Mesenchymal stem cell (in vitro differentiated cells and primary cell): ENCODE measurements at regions not wholly inside any gene's neighbourhood (a gene's known extent, or its start where the extent isn't known, plus 50 kb on each side); places are given as distances from the start of the nearest gene placed in this dataset.

Experiments used
- DNase-seq: peaks from one replicate; pipeline ENCODE4 v3.0.0-alpha.2; 2013
- H2AFZ ChIP-seq: one replicate; pipeline ENCODE4 v1.6.1; 2013; ENCODE audit warnings: low read depth, mild to moderate bottlenecking, control low read depth, inconsistent platforms, low read length, moderate library complexity
- H2AK5ac ChIP-seq: 2 replicates; pipeline ENCODE4 v1.6.1; 2013; ENCODE audit warnings: low read length, moderate library complexity, mild to moderate bottlenecking, inconsistent platforms; ENCODE audit not compliant: severe bottlenecking
- H2BK120ac ChIP-seq: one replicate; pipeline ENCODE4 v1.6.1; 2013; ENCODE audit warnings: low read depth, mild to moderate bottlenecking, inconsistent platforms, low read length, moderate library complexity
- H2BK12ac ChIP-seq, 2 experiments: one replicate each; pipeline ENCODE4 v1.6.1; 2013; ENCODE audit warnings: inconsistent platforms in 2 of 2, low read length in 2 of 2, mild to moderate bottlenecking in 2 of 2, moderate library complexity in 2 of 2, control low read depth in 1 of 2
- H2BK15ac ChIP-seq: one replicate; pipeline ENCODE4 v1.6.1; 2013; ENCODE audit warnings: mild to moderate bottlenecking, low read depth, inconsistent platforms; ENCODE audit not compliant: poor library complexity, severe bottlenecking
- H2BK5ac ChIP-seq: 2 replicates; pipeline ENCODE4 v1.6.1; 2013; ENCODE audit warnings: low read depth, mild to moderate bottlenecking, low read length, control low read depth, inconsistent platforms; ENCODE audit not compliant: poor library complexity, severe bottlenecking
- H3K14ac ChIP-seq, 2 experiments: one replicate each; pipeline ENCODE4 v1.6.1; 2013; ENCODE audit warnings: inconsistent platforms in 2 of 2, low read length in 2 of 2, control low read depth in 1 of 2, mild to moderate bottlenecking in 1 of 2, moderate library complexity in 1 of 2
- H3K18ac ChIP-seq, 2 experiments: one replicate each; pipeline ENCODE4 v1.6.1; 2013; ENCODE audit warnings: inconsistent platforms in 2 of 2, low read length in 2 of 2, control low read depth in 1 of 2, low read depth in 1 of 2, mild to moderate bottlenecking in 1 of 2
- H3K23ac ChIP-seq, 2 experiments: one replicate each; pipeline ENCODE4 v1.6.1; 2013; ENCODE audit warnings: inconsistent platforms in 2 of 2, low read length in 2 of 2, mild to moderate bottlenecking in 2 of 2, moderate library complexity in 2 of 2, control low read depth in 1 of 2
- H3K27ac ChIP-seq: 2 replicates; pipeline ENCODE4 v1.5.1; 2013; ENCODE audit warnings: mild to moderate bottlenecking, moderate library complexity, low read length, control low read depth, inconsistent platforms; ENCODE audit not compliant: poor library complexity, severe bottlenecking
- H3K27me3 ChIP-seq, 2 experiments: 2 replicates each; pipeline versions ENCODE4 v1.6.1 to v1.7.0; 2013; ENCODE audit warnings: low read length in 2 of 2, mild to moderate bottlenecking in 2 of 2, moderate library complexity in 2 of 2, control low read depth in 1 of 2, inconsistent platforms in 1 of 2; ENCODE audit not compliant: control insufficient read depth in 1 of 2, insufficient read depth in 1 of 2
- H3K36me3 ChIP-seq, 2 experiments: 2 replicates each; pipeline versions ENCODE4 v1.6.1 to v1.7.0; 2013; ENCODE audit warnings: low read length in 2 of 2, control low read depth in 1 of 2, inconsistent platforms in 1 of 2, low read depth in 1 of 2, mild to moderate bottlenecking in 1 of 2; ENCODE audit not compliant: insufficient read depth in 2 of 2, control insufficient read depth in 1 of 2
- H3K4ac ChIP-seq, 2 experiments: one replicate each; pipeline ENCODE4 v1.6.1; 2013; ENCODE audit warnings: inconsistent platforms in 2 of 2, low read length in 2 of 2, mild to moderate bottlenecking in 2 of 2, moderate library complexity in 2 of 2, control low read depth in 1 of 2, low read depth in 1 of 2
- H3K4me1 ChIP-seq: 2 replicates; pipeline ENCODE4 v1.6.1; 2013; ENCODE audit warnings: low read depth, low read length, control low read depth; ENCODE audit not compliant: control insufficient read depth, insufficient read depth
- H3K4me2 ChIP-seq: 2 replicates; pipeline ENCODE4 v1.6.1; 2013; ENCODE audit warnings: low read length, mild to moderate bottlenecking, inconsistent platforms; ENCODE audit not compliant: poor library complexity, severe bottlenecking
- H3K4me3 ChIP-seq, 2 experiments: 2 replicates each; pipeline versions ENCODE4 v1.5.1 to v1.7.0; 2013; ENCODE audit warnings: low read length in 2 of 2, mild to moderate bottlenecking in 2 of 2, control low read depth in 1 of 2, low read depth in 1 of 2; ENCODE audit not compliant: insufficient read depth in 1 of 2
- H3K79me1 ChIP-seq: replicated peaks from 2 replicates; pipeline ENCODE4 v1.6.1; 2013; ENCODE audit warnings: mild to moderate bottlenecking, control low read depth, low read length, inconsistent platforms; ENCODE audit not compliant: poor library complexity, severe bottlenecking
- H3K9ac ChIP-seq: 2 replicates; pipeline ENCODE4 v1.7.0; 2013; ENCODE audit warnings: mild to moderate bottlenecking, low read length, moderate library complexity
- H3K9me3 ChIP-seq: 2 replicates; pipeline ENCODE4 v1.7.0; 2013; ENCODE audit warnings: mild to moderate bottlenecking, low read length; ENCODE audit not compliant: control insufficient read depth
- H4K8ac ChIP-seq: one replicate; pipeline ENCODE4 v1.6.1; 2013; ENCODE audit warnings: inconsistent platforms, mild to moderate bottlenecking, low read length, moderate library complexity
- H4K91ac ChIP-seq: one replicate; pipeline ENCODE4 v1.6.1; 2013; ENCODE audit warnings: mild to moderate bottlenecking, low read length, inconsistent platforms
- WGBS: methylation state at CpG from one replicate; pipeline ENCODE4 v1.1.7; 2013; ENCODE audit warnings: mixed read lengths; 5-methylcytosine and 5-hydroxymethylcytosine counted together

DNA sequence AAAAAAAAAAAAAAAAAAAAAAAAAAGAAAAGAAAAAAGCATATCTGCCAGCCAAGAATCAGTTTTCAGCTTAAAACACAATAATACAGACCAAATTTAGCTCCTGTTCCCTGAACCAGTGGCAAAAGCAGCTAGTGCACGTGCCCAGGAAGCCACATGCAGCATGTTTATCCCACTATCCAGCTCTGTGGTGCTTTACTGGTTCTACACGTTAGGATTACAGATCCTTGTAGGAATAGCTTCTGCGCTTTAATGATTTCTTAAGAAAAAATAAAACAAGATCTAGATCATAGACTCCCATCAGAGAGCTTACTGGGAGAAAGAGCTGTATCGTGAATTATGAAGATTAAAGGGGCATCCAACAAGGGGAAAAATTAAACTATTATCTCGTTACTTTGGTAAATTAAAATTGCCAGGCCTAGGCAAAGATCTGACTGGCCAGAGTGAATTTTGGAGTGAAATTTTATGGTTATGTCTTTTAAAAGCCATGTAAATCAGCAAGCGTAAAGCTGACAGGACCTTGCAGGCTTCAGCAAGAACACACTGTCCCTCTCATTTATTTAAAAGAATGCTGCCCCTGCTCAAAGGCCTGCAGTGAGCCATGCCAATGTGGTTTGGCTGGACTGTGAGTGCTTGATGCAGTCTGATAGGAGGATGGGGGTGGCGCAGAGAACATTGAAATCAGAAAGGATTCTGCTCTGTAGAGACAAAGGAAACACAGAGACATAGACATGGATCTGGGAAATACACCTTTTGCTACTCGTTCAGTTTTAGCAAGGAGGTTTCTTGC lies 177.3 kb upstream of the PHYHIPL start:
- no peak for DNase-seq
- no peak overlapping the region for H3K4ac ChIP-seq

DNA sequence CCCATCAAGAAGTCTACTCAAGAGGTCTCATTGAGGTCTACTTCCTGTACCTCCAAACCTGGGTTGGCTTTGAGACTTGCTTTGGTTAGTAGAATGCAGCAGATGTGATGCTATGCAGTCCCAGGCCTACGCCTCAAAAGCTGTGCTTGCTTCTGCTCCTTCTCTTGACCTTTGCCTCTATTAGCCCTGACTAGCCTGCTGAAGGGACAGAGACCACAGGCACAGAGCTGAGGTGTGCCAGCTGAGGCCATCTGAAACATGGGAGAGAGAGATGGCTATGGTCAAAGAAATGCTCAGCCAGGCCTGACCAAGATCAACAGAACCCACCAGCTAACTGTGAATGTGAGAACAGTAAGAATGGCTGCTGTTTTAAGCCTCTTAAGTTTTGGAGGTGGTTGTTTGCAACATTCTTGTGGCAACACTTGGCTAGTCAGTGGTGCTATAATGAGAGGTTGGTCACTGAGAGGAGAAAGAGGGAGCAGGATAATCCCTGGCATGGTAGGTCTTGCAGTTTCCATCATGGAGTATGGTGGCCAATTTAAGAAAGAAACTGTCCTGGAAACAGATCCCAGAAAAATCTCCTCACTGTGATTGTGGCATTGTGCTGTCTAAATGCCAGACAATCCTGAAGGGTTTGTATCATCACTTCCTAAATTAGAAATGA lies 176.1 kb upstream of the PHYHIPL start:
- Histone ChIP-seq H3K9me3 (no peaks in the 10 kb centered on the region), H2BK5ac (no peak overlapping the region), H3K4me3 (no peak overlapping the region), H2BK120ac (no peak overlapping the region), H3K9ac (no peak overlapping the region), H3K4me1 (no peaks in the 10 kb centered on the region), H3K4me2 (no peak overlapping the region), H3K14ac (no peak overlapping the region), H2BK12ac (no peak overlapping the region), H3K4ac (no peak overlapping the region), H3K23ac (no peak overlapping the region), H3K79me1 (no peaks in the 10 kb centered on the region), H3K36me3 (no peaks in the 10 kb centered on the region), H3K18ac (no peak overlapping the region), H3K27me3 (no peaks in the 10 kb centered on the region), H4K8ac (no peak overlapping the region), H4K91ac (no peak overlapping the region), H3K27ac (no peak overlapping the region), H2AFZ (no peak overlapping the region), H2AK5ac (no peak overlapping the region), H2BK15ac (no peak overlapping the region)
- WGBS, result 69% methylated on average over 1 of the region's 1 CpG
- no peak for DNase-seq

More for the DNA sequence above, 177.3 kb upstream of the PHYHIPL start:
- no peak overlapping the region for H3K4me2 ChIP-seq
- H3K79me1 ChIP-seq, result no peaks in the 10 kb centered on the region
- no peak overlapping the region for H3K27ac ChIP-seq
- H2AK5ac ChIP-seq, result no peak overlapping the region
- no peak overlapping the region for H2AFZ ChIP-seq
- 79% methylated on average over 5 of the region's 8 CpGs for WGBS
- no peak overlapping the region for H3K4me3 ChIP-seq
- H3K14ac ChIP-seq, result no peak overlapping the region
- no peak overlapping the region for H2BK120ac ChIP-seq
- no peak overlapping the region for H3K18ac ChIP-seq
- H3K4me1 ChIP-seq, result no peaks in the 10 kb centered on the region
- H2BK15ac ChIP-seq, result no peak overlapping the region
- H3K9ac ChIP-seq, result no peak overlapping the region
- no peak overlapping the region for H3K23ac ChIP-seq
- no peak overlapping the region for H4K8ac ChIP-seq
- no peaks in the 10 kb centered on the region for H3K27me3 ChIP-seq
- no peaks in the 10 kb centered on the region for H3K36me3 ChIP-seq
- no peak overlapping the region for H4K91ac ChIP-seq
- H3K9me3 ChIP-seq, result no peaks in the 10 kb centered on the region
- no peak overlapping the region for H2BK12ac ChIP-seq
- H2BK5ac ChIP-seq, result no peak overlapping the region

DNA sequence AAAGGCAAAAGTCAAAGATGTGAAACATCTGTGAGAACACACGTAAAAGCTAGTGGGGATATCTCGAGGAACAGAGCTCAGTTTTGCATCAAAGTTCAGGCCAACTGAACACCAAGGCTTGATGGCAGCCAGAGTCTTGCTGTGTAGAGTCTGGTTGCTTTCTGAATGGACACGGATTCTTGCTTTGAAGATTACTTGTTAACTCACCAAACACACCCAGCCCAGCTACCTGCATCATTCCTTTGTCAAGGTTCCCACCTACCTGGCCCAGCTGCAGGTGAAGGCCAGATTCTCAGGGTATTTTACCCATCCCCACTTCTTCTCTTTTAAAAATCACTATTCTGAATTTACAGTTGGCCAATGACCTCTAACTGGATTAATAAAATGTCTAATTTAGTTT lies 174.4 kb upstream of the PHYHIPL start:
- WGBS, result 65% methylated on average over 3 of the region's 3 CpGs
- H2BK15ac ChIP-seq, result no peak overlapping the region
- H3K9ac ChIP-seq, result no peak overlapping the region
- H3K27ac ChIP-seq, result no peak overlapping the region
- H2BK120ac ChIP-seq, result no peak overlapping the region
- no peaks in the 10 kb centered on the region for H3K4me1 ChIP-seq
- no peaks in the 10 kb centered on the region for H3K79me1 ChIP-seq
- no peak overlapping the region for H3K4me2 ChIP-seq
- H3K18ac ChIP-seq, result no peak overlapping the region
- H2AK5ac ChIP-seq, result no peak overlapping the region
- H3K4me3 ChIP-seq, result no peak overlapping the region
- no peak overlapping the region for H2BK12ac ChIP-seq
- H2BK5ac ChIP-seq, result no peak overlapping the region
- H3K23ac ChIP-seq, result no peak overlapping the region
- no peak overlapping the region for H3K14ac ChIP-seq
- H4K91ac ChIP-seq, result no peak overlapping the region
- H3K9me3 ChIP-seq, result no peaks in the 10 kb centered on the region
- DNase-seq, result no peak
- no peak overlapping the region for H3K4ac ChIP-seq
- H4K8ac ChIP-seq, result no peak overlapping the region
- H3K36me3 ChIP-seq, result no peaks in the 10 kb centered on the region
- H2AFZ ChIP-seq, result no peak overlapping the region
- H3K27me3 ChIP-seq, result no peaks in the 10 kb centered on the region

GRCh38 chr10:59003203-59003602 lies 173.2 kb upstream of the PHYHIPL start:
- Histone ChIP-seq H3K79me1 (no peaks in the 10 kb centered on the region), H2BK5ac (no peak overlapping the region), H3K27ac (no peak overlapping the region), H3K9me3 (no peaks in the 10 kb centered on the region), H3K4me2 (no peak overlapping the region), H2BK15ac (no peak overlapping the region), H2AK5ac (no peak overlapping the region), H3K4me1 (no peaks in the 10 kb centered on the region), H3K14ac (no peak overlapping the region), H3K9ac (no peak overlapping the region), H4K91ac (no peak overlapping the region), H3K4ac (no peak overlapping the region), H4K8ac (no peak overlapping the region), H3K4me3 (no peak overlapping the region), H3K23ac (no peak overlapping the region), H3K27me3 (no peaks in the 10 kb centered on the region), H2BK120ac (no peak overlapping the region), H2BK12ac (no peak overlapping the region), H2AFZ (no peak overlapping the region), H3K36me3 (no peaks in the 10 kb centered on the region), H3K18ac (no peak overlapping the region)
- DNase-seq, result no peak
- 89% methylated on average over 1 of the region's 1 CpG for WGBS
